ENCODE measurements at regions not wholly inside any gene's neighbourhood (a gene's known extent, or its start where the extent isn't known, plus 50 kb on each side); places are given as distances from the start of the nearest gene placed in this dataset.
A peak's percentile ranks its signal among the peaks of the same experiment; 100 is the strongest.

DNA sequence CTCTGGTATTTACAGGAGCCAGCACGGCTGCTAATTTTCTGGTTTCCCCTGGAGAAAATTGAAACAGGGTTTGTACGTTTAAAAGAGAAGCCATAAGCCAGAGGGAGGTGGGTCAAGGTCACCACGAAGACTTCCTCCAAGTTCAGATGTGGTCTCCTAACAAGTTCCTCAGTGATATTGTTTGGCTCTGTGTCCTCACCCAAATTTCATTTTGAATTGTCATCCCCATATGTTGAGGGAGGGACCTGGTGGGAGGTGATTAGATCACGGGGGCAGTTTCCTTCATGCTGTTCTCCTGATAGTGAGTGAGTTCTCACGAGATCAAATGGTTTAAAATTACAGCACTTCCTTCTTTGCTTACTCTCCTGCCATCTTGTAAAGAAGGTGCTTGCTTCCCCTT lies 295.4 kb upstream of the DAB1 start:
- H3K4me1 Mint-ChIP-seq = no peaks in the 10 kb centered on the region
- no peak for ATAC-seq
- no peak overlapping the region for H3K4me3 Mint-ChIP-seq
- H3K36me3 Mint-ChIP-seq = no peaks in the 10 kb centered on the region
- H3K9me3 Mint-ChIP-seq = peaks cover 3% of the 10 kb centered on the region
- H3K27ac Mint-ChIP-seq = no peak overlapping the region
- DNase-seq (ENCODE audit: low spot score in 2 of 2) = no peak

DNA sequence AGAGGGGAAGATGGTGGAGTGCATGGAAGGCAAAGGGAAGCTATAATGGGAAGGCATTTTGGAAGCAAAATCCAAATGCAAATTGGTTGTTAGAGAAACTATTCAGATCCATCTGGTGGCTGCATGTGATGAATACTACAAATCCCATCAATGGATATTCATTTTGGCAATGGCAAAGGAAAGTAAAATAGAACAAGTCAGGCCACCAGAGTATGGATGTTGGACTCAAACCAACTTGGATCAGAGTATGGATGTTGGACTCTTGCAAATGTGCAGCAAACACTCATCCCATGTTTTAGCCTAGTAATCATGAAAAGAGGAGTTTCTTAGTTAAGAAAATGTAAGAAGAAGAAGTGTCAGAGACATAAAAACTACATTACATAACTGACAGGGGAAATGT lies 289.6 kb upstream of the DAB1 start:
- ATAC-seq (no peak), DNase-seq (ENCODE audit: low spot score in 2 of 2) (no peak)
- Mint-ChIP-seq H3K4me3 (no peak overlapping the region), H3K27ac (no peak overlapping the region), H3K4me1 (no peaks in the 10 kb centered on the region), H3K36me3 (no peaks in the 10 kb centered on the region), H3K9me3 (peaks cover 3% of the 10 kb centered on the region)

DNA sequence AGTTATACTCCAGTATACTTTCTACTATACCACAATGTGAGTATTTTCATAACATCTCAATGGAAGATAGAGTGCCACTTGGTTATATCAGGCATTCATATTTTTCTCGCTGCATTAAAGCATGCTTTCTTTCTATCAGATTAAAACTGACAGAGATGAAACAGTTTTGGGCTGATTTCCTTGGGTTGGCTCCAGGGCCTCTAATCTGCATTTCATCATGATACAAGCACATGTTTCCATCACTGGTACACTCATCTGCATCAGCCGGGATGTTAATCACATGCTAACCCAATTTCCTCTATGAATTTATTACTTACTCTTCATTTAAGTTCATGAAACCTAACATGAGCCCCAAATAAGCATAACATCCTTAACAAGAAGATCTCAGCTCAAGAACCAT lies 289.0 kb upstream of the DAB1 start:
- ATAC-seq (no peak), DNase-seq (ENCODE audit: low spot score in 2 of 2) (no peak)
- Mint-ChIP-seq H3K4me3 (no peak overlapping the region), H3K4me1 (no peaks in the 10 kb centered on the region), H3K36me3 (no peaks in the 10 kb centered on the region), H3K27ac (no peak overlapping the region), H3K9me3 (peaks cover 3% of the 10 kb centered on the region)

DNA sequence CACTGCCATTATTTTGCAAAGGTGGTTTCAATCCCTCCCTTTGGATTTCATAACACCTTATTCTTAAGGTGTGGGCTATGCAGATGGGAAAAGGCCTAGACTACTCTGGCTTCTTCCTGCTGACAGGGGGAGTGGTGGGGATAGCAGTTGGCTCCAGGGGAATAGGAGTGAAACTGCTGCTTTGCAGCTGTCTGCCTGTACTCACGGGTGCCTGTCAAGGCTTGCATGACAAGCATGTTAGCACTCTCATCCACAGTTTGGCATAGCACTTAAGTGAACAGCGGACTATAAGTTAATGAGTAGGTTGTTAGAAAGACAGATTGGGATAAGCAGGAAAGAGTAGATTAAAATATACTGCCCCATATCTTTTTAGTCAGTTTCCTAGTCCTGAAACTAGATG lies 287.5 kb upstream of the DAB1 start:
- ATAC-seq (no peak), DNase-seq (ENCODE audit: low spot score in 2 of 2) (no peak)
- no peaks in the 10 kb centered on the region for H3K36me3 Mint-ChIP-seq
- H3K4me1 Mint-ChIP-seq = no peaks in the 10 kb centered on the region
- peaks cover under 1% of the 10 kb centered on the region for H3K9me3 Mint-ChIP-seq
- H3K27ac Mint-ChIP-seq = no peak overlapping the region
- no peak overlapping the region for H3K4me3 Mint-ChIP-seq

DNA sequence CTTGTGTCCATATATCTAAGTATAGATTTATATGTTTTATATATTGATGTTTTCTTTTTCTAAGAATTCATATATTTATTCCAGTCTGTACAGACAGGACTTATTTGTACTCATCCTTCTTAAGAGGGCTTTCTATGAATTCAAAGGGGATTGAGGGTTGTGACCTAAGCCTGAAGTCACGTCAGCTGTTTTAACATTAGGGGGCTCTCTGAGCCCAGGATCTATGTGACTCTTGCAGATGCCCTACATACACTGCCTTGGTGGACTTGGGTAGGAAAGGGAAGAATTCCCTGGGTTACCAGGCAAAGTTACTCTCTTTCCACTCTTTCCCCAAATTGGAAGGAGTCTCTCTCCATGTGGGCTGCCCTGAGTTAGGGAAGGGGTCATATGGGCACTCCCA lies 283.8 kb upstream of the DAB1 start:
- peak; percentile 16 for ATAC-seq
- DNase-seq (ENCODE audit: low spot score in 2 of 2) = no peak
- Mint-ChIP-seq H3K4me3 (no peak overlapping the region), H3K36me3 (no peaks in the 10 kb centered on the region), H3K27ac (no peak overlapping the region), H3K9me3 (no peaks in the 10 kb centered on the region), H3K4me1 (no peaks in the 10 kb centered on the region)

DNA sequence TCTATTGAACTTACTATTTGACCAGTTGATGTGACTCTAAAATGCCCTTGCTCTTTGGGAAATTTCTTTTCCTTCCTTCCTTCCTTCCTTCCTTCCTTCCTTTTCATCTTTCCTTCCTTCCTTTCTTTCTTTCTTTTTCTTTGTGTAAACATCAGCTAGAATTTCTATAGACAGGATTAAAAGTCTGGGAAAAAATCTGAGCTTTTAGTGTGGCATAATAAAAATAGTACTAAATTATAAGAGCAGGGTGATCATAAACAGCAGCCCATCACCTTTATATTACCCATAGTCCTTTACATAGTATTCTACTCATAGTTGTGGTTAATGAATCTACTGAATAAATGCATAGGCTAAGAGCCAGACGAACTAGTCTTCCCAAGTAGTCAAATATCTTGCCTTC lies 281.0 kb upstream of the DAB1 start:
- no peaks in the 10 kb centered on the region for H3K36me3 Mint-ChIP-seq
- no peaks in the 10 kb centered on the region for H3K4me1 Mint-ChIP-seq
- H3K9me3 Mint-ChIP-seq = no peaks in the 10 kb centered on the region
- no peak overlapping the region for H3K4me3 Mint-ChIP-seq
- no peak overlapping the region for H3K27ac Mint-ChIP-seq
- DNase-seq (ENCODE audit: low spot score in 2 of 2) = no peak
- ATAC-seq = no peak

DNA sequence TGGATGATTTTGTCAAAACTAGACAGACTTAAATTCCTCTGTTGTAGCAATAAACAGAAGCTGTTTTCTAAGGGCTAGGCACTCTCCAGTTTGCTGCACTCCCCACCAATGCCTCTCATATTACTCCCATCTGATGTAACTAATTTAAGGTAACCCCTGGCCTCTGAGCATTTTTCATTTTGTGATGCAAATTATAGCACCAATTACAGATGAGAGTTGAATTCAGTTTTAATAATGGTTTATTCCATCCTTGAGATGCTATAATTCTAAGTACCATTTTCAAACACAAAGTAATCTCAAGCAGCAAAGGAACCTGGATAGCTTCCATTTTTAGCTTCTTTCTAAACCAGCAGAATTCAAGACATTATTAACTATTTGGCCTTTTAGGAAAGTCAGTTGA lies 280.4 kb upstream of the DAB1 start:
- no peak for ATAC-seq
- DNase-seq (ENCODE audit: low spot score in 2 of 2) = no peak
- H3K9me3 Mint-ChIP-seq = no peaks in the 10 kb centered on the region
- no peaks in the 10 kb centered on the region for H3K36me3 Mint-ChIP-seq
- no peak overlapping the region for H3K27ac Mint-ChIP-seq
- H3K4me3 Mint-ChIP-seq = no peak overlapping the region
- H3K4me1 Mint-ChIP-seq = no peaks in the 10 kb centered on the region

DNA sequence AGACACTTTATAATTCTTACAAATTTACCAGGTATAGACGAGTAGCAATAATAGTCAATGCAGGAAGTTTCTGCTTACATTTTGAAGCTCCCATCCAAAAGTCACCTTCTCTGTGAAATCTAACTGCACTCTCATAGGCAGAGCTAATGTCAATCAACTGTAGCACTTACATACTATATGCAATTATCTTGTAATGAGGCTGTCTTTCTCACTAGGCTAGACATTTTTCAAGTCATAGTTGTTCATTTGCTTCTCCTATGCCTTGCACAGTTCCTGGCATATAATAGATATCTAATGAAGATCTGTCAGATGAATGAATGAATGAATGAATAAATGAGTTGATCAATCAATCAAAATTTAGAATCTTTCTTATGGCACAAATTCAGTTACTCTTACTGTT lies 273.0 kb upstream of the DAB1 start:
- Mint-ChIP-seq H3K4me3 (no peak overlapping the region), H3K27ac (no peak overlapping the region), H3K36me3 (no peaks in the 10 kb centered on the region), H3K4me1 (no peaks in the 10 kb centered on the region), H3K9me3 (peaks cover 12% of the 10 kb centered on the region)
- ATAC-seq (no peak), DNase-seq (ENCODE audit: low spot score in 2 of 2) (no peak)

DNA sequence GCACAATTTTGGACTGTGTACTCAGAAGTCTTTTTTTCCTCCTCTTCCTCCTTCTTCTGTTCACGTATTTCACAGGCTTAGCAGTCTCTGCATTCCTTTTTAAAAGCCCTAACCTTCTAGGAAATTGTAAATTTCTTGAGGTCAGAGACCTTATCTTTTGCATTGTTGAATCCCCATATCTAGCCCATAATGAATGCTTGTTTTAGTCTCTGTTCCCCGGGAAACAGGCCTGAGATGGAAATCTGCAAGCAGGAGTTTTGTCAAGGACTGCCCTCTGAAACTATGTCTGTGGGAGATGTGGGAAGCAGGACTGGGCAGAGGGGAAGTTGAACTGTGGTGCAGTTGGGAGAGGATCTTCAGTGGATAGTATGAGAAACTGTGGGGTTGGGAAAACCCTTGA lies 272.2 kb upstream of the DAB1 start:
- Mint-ChIP-seq H3K4me1 (no peaks in the 10 kb centered on the region), H3K9me3 (peaks cover 12% of the 10 kb centered on the region), H3K36me3 (no peaks in the 10 kb centered on the region), H3K27ac (no peak overlapping the region), H3K4me3 (no peak overlapping the region)
- ATAC-seq (no peak), DNase-seq (ENCODE audit: low spot score in 2 of 2) (no peak)

DNA sequence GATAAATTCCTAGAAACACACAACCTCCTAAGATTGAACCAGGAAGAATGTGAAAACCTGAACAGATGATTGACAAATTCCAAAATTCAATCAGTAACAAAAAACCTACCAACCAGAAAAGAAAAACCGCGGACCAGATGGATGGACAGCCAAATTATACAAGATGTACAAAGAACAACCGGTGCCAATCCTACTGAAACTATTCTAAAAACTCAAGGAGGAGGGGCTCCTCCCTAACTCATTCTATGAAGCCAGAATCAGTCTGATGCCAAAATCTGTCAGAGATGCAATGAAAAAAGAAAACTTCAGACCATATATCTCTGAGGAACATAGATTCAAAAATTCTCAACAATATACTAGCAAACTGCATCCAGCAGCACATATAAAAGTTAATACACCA lies 262.4 kb upstream of the DAB1 start:
- ATAC-seq (no peak), DNase-seq (ENCODE audit: low spot score in 2 of 2) (no peak)
- no peaks in the 10 kb centered on the region for H3K36me3 Mint-ChIP-seq
- peaks cover 16% of the 10 kb centered on the region for H3K9me3 Mint-ChIP-seq
- no peak overlapping the region for H3K4me3 Mint-ChIP-seq
- H3K4me1 Mint-ChIP-seq = no peaks in the 10 kb centered on the region
- H3K27ac Mint-ChIP-seq = no peak overlapping the region

DNA sequence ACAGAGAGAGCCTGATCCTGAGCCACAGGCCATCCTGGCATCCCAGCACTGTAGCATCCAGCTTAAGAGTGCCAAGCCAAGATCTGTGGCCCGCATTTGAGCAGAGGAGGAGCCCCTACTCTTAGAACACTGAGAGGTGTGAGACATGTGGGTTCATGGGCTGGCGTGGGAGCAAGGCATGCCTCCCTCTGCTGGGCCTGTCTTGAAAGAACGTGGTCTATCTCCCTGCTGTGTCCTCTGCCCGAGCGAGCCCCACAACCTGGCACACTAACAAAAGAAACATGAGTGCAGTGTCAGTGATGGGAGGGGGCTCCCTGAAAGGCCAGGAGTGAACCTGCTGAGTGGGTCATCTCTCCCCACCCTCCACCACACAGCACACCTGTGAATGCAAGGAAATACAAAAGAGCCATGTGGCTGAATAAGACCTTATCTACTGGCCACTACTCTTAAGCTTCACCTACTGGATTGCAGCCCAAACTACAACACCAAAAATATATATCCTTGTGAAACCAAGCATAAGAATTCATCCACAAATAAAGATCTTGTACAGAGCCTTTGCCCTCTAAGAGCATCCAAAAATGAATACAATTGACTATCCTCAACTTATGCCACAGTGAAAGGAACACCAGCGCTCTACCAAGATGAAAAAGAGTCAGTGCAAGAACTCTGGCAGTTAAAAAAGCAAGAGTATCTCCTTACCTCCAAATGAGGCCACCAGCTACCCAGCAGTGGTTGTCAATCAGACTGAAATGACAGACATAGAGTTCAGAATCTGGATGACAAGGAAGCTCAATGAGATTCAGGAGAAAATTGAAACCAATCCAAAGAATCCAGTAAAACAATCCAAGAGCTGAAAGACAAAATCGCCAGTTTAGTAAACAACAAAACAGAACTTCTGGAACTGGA lies 259.4 kb upstream of the DAB1 start:
- no peaks in the 10 kb centered on the region for H3K4me1 Mint-ChIP-seq
- H3K9me3 Mint-ChIP-seq = peaks cover 8% of the 10 kb centered on the region
- ATAC-seq (no peak), DNase-seq (ENCODE audit: low spot score in 2 of 2) (no peak)
- H3K27ac Mint-ChIP-seq = no peak overlapping the region
- no peaks in the 10 kb centered on the region for H3K36me3 Mint-ChIP-seq
- H3K4me3 Mint-ChIP-seq = no peak overlapping the region

DNA sequence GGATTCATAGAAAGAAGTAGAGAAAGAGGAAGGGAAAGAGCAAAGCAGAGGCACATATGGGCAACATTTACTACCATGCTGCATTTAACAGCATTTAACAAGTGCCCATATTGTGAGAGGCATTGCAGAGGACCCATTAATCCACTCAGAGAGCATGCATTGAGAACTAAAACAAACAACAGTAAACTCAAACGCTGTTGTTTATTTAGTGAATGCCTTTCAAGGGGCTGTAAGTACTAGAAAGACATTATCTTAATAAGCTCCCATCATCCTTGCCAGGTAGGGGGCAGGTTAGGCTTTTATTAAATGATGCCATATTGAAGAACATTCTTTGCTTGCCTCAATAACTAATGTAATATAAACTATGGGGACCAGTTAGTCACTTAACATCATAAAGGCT lies 254.3 kb upstream of the DAB1 start:
- peaks cover 8% of the 10 kb centered on the region for H3K9me3 Mint-ChIP-seq
- H3K36me3 Mint-ChIP-seq = no peaks in the 10 kb centered on the region
- DNase-seq (ENCODE audit: low spot score in 2 of 2) = no peak

DNA sequence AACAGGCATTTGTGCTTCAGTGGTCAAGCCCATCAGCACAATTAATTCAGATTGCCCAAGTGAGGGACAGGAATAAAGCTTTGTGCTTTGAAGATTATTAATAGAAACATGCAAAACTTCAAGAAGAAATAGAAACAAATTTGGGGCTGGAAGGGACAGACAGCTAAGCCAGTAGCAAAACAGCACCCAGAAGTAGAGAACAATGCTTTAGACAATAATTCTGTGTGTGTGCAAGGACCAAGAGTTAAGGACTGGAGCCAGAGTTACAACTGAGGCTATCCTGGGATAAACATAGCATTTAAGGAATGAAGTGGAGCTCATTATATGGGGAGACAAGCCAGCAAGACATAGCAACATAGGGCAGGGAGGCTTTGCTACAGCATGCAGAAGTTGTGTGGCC lies 251.9 kb upstream of the DAB1 start:
- no peak overlapping the region for H3K4me3 Mint-ChIP-seq
- ATAC-seq = no peak
- DNase-seq (ENCODE audit: low spot score in 2 of 2) = no peak
- no peaks in the 10 kb centered on the region for H3K4me1 Mint-ChIP-seq
- peaks cover 8% of the 10 kb centered on the region for H3K9me3 Mint-ChIP-seq
- no peak overlapping the region for H3K27ac Mint-ChIP-seq
- H3K36me3 Mint-ChIP-seq = no peaks in the 10 kb centered on the region

More for the DNA sequence above, 254.3 kb upstream of the DAB1 start:
- no peak overlapping the region for H3K27ac Mint-ChIP-seq
- no peak for ATAC-seq
- H3K4me1 Mint-ChIP-seq = no peaks in the 10 kb centered on the region
- H3K4me3 Mint-ChIP-seq = no peak overlapping the region

DNA sequence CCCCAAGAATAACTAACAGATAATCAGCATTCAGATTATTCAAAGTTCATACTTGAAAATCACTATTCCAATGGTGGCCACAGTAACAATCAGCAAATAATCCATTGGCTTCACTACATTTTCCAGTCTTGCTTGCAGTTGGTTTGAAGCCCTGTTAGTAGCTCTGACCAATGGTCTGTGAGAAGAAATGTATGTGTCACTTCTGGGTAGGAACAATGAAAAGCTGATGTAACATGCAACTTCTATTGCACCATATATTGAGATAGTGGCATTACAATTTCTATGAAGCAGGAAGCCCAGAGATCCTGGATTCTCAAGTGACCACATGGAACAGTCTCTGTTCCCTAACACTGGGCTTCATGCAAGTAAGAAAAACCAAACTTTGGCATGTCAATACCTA lies 250.9 kb upstream of the DAB1 start:
- no peak for ATAC-seq
- no peak overlapping the region for H3K27ac Mint-ChIP-seq
- H3K36me3 Mint-ChIP-seq = no peaks in the 10 kb centered on the region

DNA sequence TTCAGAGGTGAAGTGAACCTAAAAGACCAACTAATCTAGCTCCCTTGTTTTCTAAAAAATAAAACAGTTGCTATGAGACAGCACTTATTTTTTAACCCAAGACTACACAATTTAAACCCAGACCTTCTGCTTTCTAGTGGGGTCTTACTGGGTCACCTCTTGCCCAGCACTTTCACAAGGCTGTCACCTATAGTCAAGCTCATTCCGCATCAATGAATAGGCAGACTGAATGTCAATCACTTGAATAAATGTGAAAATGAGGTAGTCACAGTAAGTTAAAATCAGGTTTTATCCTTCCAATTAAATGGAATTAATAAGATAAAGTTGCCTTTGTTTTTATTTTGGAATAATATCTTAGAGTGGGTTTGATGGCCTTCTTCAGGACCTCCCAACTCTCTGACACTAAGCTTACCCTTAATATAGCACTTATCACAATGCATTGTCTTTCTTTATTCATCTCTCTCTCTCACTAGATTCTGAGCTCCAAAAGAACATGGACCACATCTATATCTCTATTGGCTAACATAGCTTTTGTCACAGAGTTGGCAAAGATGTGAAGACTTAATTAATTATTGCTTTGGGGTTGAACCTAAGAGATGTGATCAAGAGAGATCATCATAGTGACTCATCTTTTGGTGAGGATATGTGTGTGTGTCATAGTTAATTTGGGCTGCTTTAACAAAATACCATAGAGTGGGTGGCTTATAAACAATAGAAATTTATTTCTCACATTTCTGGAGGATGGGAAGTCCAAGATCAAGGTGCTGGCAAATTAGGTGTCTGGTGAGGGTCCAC lies 248.7 kb upstream of the DAB1 start:
- Mint-ChIP-seq H3K27ac (no peak overlapping the region), H3K4me3 (no peak overlapping the region), H3K9me3 (peaks cover 4% of the 10 kb centered on the region), H3K36me3 (no peaks in the 10 kb centered on the region), H3K4me1 (no peaks in the 10 kb centered on the region)
- ATAC-seq (no peak), DNase-seq (ENCODE audit: low spot score in 2 of 2) (no peak)

More for the DNA sequence above, 250.9 kb upstream of the DAB1 start:
- no peak for DNase-seq (ENCODE audit: low spot score in 2 of 2)
- Mint-ChIP-seq H3K9me3 (peaks cover 8% of the 10 kb centered on the region), H3K4me1 (no peaks in the 10 kb centered on the region), H3K4me3 (no peak overlapping the region)

DNA sequence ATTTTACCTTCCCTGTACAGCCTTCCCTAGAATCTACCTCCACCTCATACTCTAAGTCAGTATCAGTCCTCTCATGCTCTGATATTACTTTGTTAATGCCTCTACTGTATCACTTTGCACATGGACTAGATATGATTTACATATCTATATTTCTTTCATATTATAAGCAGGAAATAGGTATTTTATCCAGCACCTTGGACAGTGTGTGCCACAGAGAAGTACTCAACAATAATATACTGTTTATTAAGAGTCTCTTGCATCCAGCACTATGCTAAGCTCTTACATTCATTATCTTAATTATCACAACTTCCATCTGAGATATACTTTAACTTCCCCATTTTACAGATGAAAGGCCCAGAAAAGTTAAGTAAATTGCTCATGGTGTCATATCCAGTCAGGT lies 247.9 kb upstream of the DAB1 start:
- Mint-ChIP-seq H3K9me3 (peaks cover 8% of the 10 kb centered on the region), H3K36me3 (no peaks in the 10 kb centered on the region), H3K4me1 (no peaks in the 10 kb centered on the region), H3K4me3 (no peak overlapping the region), H3K27ac (no peak overlapping the region)
- no peak for DNase-seq (ENCODE audit: low spot score in 2 of 2)
- no peak for ATAC-seq

All from stimulated activated effector memory CD8-positive, alpha-beta T cell treated with anti-CD3 and anti-CD28 coated beads, Interleukin-12 subunit alpha, Interleukin-12 subunit beta, amount 100 ng/mL, for 72 hours (primary cell).